WTC11 (cell line): ENCODE measurements at regions not wholly inside any gene's neighbourhood (a gene's known extent, or its start where the extent isn't known, plus 50 kb on each side); places are given as distances from the start of the nearest gene placed in this dataset.

Experiments used
- E2F4 ChIP-seq: sonication (generic); formaldehyde crosslinking; IDR thresholded peaks from 2 replicates; pipeline ENCODE4 v1.8.1; 2022; ENCODE audit warnings: low read depth, mild to moderate bottlenecking, moderate library complexity, missing genetic modification reagents, borderline replicate concordance
- ELF4 ChIP-seq: sonication (generic); formaldehyde crosslinking; IDR thresholded peaks from 2 replicates; pipeline ENCODE4 v1.8.1; 2022; ENCODE audit warnings: low read depth, mild to moderate bottlenecking, moderate library complexity, missing genetic modification reagents
- ETV6 ChIP-seq: sonication (generic); formaldehyde crosslinking; IDR thresholded peaks from 2 replicates; pipeline ENCODE4 v1.8.1; 2022; ENCODE audit warnings: mild to moderate bottlenecking, missing genetic modification reagents
- FOXP1 ChIP-seq: sonication (generic); formaldehyde crosslinking; IDR thresholded peaks from 2 replicates; pipeline ENCODE4 v1.8.0; 2022; ENCODE audit warnings: missing genetic modification reagents, mild to moderate bottlenecking, moderate library complexity, borderline replicate concordance
- GABPB1 ChIP-seq: sonication (generic); formaldehyde crosslinking; IDR thresholded peaks from 2 replicates; pipeline ENCODE4 v1.8.1; 2023; ENCODE audit warnings: mild to moderate bottlenecking, missing genetic modification reagents
- JUN ChIP-seq: sonication (generic); formaldehyde crosslinking; IDR thresholded peaks from 2 replicates; pipeline ENCODE4 v1.8.0; 2023; ENCODE audit warnings: mild to moderate bottlenecking, missing genetic modification reagents
- SP1 ChIP-seq: sonication (generic); formaldehyde crosslinking; conservative IDR thresholded peaks from 2 replicates; pipeline ENCODE4 v1.8.1; 2022; ENCODE audit warnings: missing genetic modification reagents
- STAT6 ChIP-seq: sonication (generic); formaldehyde crosslinking; conservative IDR thresholded peaks from 2 replicates; pipeline ENCODE4 v1.8.1; 2023; ENCODE audit warnings: mild to moderate bottlenecking, low read depth, missing genetic modification reagents, moderate library complexity
- TF ChIP-seq, protein P1 (sequence below): fragments of 200-600 bp; IDR thresholded peaks from 2 replicates; pipeline ENCODE4 v1.8.0; 2022; ENCODE audit warnings: antibody characterized with exemption
- TF ChIP-seq, protein P2 (sequence below): sonication (generic); formaldehyde crosslinking; IDR thresholded peaks from 2 replicates; pipeline ENCODE4 v1.8.1; 2023; ENCODE audit warnings: mild to moderate bottlenecking, missing genetic modification reagents, moderate library complexity

GRCh38 chr4:29104694-29105093 is 1615.5 kb upstream of the PCDH7 start:
- TF ChIP-seq, protein P1, sequence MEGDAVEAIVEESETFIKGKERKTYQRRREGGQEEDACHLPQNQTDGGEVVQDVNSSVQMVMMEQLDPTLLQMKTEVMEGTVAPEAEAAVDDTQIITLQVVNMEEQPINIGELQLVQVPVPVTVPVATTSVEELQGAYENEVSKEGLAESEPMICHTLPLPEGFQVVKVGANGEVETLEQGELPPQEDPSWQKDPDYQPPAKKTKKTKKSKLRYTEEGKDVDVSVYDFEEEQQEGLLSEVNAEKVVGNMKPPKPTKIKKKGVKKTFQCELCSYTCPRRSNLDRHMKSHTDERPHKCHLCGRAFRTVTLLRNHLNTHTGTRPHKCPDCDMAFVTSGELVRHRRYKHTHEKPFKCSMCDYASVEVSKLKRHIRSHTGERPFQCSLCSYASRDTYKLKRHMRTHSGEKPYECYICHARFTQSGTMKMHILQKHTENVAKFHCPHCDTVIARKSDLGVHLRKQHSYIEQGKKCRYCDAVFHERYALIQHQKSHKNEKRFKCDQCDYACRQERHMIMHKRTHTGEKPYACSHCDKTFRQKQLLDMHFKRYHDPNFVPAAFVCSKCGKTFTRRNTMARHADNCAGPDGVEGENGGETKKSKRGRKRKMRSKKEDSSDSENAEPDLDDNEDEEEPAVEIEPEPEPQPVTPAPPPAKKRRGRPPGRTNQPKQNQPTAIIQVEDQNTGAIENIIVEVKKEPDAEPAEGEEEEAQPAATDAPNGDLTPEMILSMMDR = no peak
- TF ChIP-seq ETV6 (CRISPR knock-in tag) (no peak), SP1 (CRISPR knock-in tag) (no peak), E2F4 (CRISPR knock-in tag) (no peak), ELF4 (CRISPR knock-in tag) (no peak), GABPB1 (no peak), JUN (no peak), FOXP1 (CRISPR knock-in tag) (no peak), STAT6 (CRISPR knock-in tag) (no peak)
- TF ChIP-seq, protein P2, sequence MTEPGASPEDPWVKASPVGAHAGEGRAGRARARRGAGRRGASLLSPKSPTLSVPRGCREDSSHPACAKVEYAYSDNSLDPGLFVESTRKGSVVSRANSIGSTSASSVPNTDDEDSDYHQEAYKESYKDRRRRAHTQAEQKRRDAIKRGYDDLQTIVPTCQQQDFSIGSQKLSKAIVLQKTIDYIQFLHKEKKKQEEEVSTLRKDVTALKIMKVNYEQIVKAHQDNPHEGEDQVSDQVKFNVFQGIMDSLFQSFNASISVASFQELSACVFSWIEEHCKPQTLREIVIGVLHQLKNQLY = no peak
